Loucy (cell line): ENCODE measurements at regions not wholly inside any gene's neighbourhood (a gene's known extent, or its start where the extent isn't known, plus 50 kb on each side); places are given as distances from the start of the nearest gene placed in this dataset.

Experiments used
- H2AFZ ChIP-seq: fragments of 200-600 bp; sonication (generic); 2 replicates; pipeline ENCODE4 v1.6.0; 2016; ENCODE audit warnings: antibody characterized with exemption, mild to moderate bottlenecking, low read length, moderate library complexity
- H3F3A ChIP-seq: fragments of 200-600 bp; 2 replicates; pipeline ENCODE4 v1.6.0; 2016; ENCODE audit warnings: antibody characterized with exemption, low read depth, mild to moderate bottlenecking
- H3K27me3 ChIP-seq: fragments of 200-600 bp; sonication (generic); 2 replicates; pipeline ENCODE4 v1.6.1; 2014; ENCODE audit warnings: low read length, mild to moderate bottlenecking; ENCODE audit not compliant: insufficient read depth, poor library complexity, severe bottlenecking
- H3K36me3 ChIP-seq: fragments of 200-600 bp; sonication (generic); 2 replicates; pipeline ENCODE4 v1.6.1; 2016; ENCODE audit warnings: low read length; ENCODE audit not compliant: insufficient read depth
- H3K4me1 ChIP-seq: fragments of 200-600 bp; sonication (generic); 2 replicates; pipeline ENCODE4 v1.5.1; 2014; ENCODE audit warnings: low read length, mild to moderate bottlenecking; ENCODE audit not compliant: insufficient read depth, poor library complexity, severe bottlenecking
- H3K4me2 ChIP-seq: fragments of 200-600 bp; sonication (generic); 2 replicates; pipeline ENCODE4 v1.6.0; 2014; ENCODE audit warnings: antibody characterized with exemption, low read length, low read depth, mild to moderate bottlenecking; ENCODE audit not compliant: poor library complexity, severe bottlenecking
- H3K4me3 ChIP-seq: fragments of 200-600 bp; sonication (generic); 2 replicates; pipeline ENCODE4 v1.5.1; 2014; ENCODE audit warnings: low read length, mild to moderate bottlenecking, mixed read lengths; ENCODE audit not compliant: poor library complexity, severe bottlenecking
- H3K79me2 ChIP-seq: fragments of 200-600 bp; sonication (generic); 2 replicates; pipeline ENCODE4 v1.6.1; 2014; ENCODE audit warnings: low read length; ENCODE audit not compliant: insufficient read depth
- H3K9ac ChIP-seq: fragments of 200-600 bp; sonication (generic); 2 replicates; pipeline ENCODE4 v1.6.0; 2014; ENCODE audit warnings: mild to moderate bottlenecking, low read depth, low read length, moderate library complexity; ENCODE audit not compliant: poor library complexity, severe bottlenecking
- H3K9me2 ChIP-seq: fragments of 200-600 bp; sonication (generic); replicated peaks from 2 replicates; pipeline ENCODE4 v1.6.1; 2016; ENCODE audit warnings: low read depth, low read length, mixed read lengths
- H3K9me3 ChIP-seq: fragments of 200-600 bp; sonication (generic); 2 replicates; pipeline ENCODE4 v1.6.1; 2014; ENCODE audit warnings: mild to moderate bottlenecking, antibody characterized with exemption, low read length, low read depth; ENCODE audit not compliant: insufficient read depth
- H4K20me1 ChIP-seq: fragments of 200-600 bp; sonication (generic); 2 replicates; pipeline ENCODE4 v1.6.0; 2014; ENCODE audit warnings: antibody characterized with exemption, low read length, mild to moderate bottlenecking; ENCODE audit not compliant: insufficient read depth, poor library complexity, severe bottlenecking
- CTCF ChIP-seq: fragments of 200-600 bp; sonication (generic); conservative IDR thresholded peaks from 2 replicates; pipeline ENCODE4 v1.5.1; 2014; ENCODE audit warnings: mild to moderate bottlenecking, antibody characterized with exemption, low read length
- EZH2phosphoT487 ChIP-seq: fragments of 200-600 bp; IDR thresholded peaks from 2 replicates; pipeline ENCODE4 v1.6.1; 2018; ENCODE audit warnings: antibody characterized with exemption, mild to moderate bottlenecking, moderate library complexity, borderline replicate concordance

DNA sequence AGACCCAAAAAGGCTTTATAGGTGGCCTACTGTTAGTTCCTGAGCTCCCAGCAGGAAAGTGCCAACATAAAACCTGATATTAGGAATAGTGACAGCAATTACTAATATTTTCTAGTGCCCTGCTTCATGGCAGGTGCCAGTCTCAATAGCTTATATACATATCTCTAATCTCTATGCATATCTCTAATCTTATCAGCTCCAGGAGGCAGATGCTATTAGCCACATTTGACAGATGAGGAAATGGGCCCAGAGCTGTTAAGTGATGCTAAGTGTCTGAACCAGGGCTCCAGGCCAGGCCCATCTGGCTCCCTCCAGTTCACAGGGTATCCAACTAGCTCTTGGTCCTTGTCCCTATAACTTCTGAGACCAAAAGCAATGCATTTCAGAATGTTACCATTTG lies 142.5 kb downstream of the CHIC2 start:
- Histone ChIP-seq H2AFZ (no peak overlapping the region), H3K36me3 (no peaks in the 10 kb centered on the region), H3K4me1 (peaks cover 3% of the 10 kb centered on the region), H3K27me3 (no peaks in the 10 kb centered on the region), H3K9me3 (no peaks in the 10 kb centered on the region), H3F3A (no peaks in the 10 kb centered on the region), H3K9me2 (no peaks in the 10 kb centered on the region), H3K4me2 (no peak overlapping the region), H3K79me2 (no peaks in the 10 kb centered on the region), H3K9ac (no peak overlapping the region), H3K4me3 (no peak overlapping the region), H4K20me1 (no peaks in the 10 kb centered on the region)
- TF ChIP-seq EZH2phosphoT487 (no peak), CTCF (no peak)

DNA sequence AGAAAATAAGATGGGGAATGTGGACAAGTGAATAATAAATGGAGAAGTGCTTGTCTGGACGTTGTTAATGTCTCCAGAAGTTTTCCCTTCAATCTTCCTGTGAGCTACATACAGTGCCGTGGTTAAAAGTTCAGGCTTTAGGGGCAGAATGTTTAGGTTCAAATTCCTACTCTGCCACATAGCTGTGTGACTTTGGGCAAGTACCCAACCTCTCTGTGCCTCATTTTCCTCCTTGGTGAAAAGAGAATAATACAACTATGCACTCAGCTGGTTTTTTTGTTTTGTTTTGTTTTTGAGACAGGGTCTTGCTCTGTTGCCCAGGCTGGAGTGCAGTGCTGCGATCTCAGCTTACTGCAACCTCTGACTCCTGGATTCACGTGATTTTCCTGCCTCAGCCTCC lies 143.5 kb downstream of the CHIC2 start:
- Histone ChIP-seq H4K20me1 (no peaks in the 10 kb centered on the region), H2AFZ (no peak overlapping the region), H3K4me3 (no peak overlapping the region), H3K9me2 (no peaks in the 10 kb centered on the region), H3K36me3 (no peaks in the 10 kb centered on the region), H3K9ac (no peak overlapping the region), H3K79me2 (no peaks in the 10 kb centered on the region), H3K4me2 (no peak overlapping the region), H3K27me3 (no peaks in the 10 kb centered on the region), H3F3A (no peaks in the 10 kb centered on the region), H3K4me1 (no peaks in the 10 kb centered on the region), H3K9me3 (no peaks in the 10 kb centered on the region)
- TF ChIP-seq CTCF (no peak), EZH2phosphoT487 (no peak)

DNA sequence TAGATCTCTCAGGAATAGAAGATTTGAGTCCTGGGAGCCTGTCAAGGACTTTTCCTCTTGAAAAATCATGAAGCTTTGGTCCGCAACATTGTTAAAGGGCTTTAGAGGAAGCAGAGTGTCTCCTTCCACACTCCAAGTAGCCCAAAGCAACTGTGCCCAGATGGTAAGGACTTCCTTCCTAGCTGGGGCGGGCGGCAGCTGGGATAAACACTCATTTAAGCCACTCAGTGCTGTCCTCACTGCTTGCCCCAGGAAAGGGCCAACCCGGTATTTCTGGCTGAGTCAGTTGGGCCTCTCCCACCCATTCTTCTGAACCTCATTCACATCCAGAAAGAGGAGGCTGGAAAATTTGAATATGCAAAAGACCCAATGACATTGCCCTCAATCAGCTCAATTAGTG lies 144.3 kb downstream of the CHIC2 start:
- Histone ChIP-seq H3F3A (no peaks in the 10 kb centered on the region), H3K27me3 (no peaks in the 10 kb centered on the region), H3K9me2 (no peaks in the 10 kb centered on the region), H3K4me3 (no peak overlapping the region), H3K4me2 (no peak overlapping the region), H4K20me1 (no peaks in the 10 kb centered on the region), H2AFZ (no peak overlapping the region), H3K9me3 (no peaks in the 10 kb centered on the region), H3K9ac (no peak overlapping the region), H3K4me1 (no peaks in the 10 kb centered on the region), H3K79me2 (no peaks in the 10 kb centered on the region), H3K36me3 (no peaks in the 10 kb centered on the region)
- TF ChIP-seq CTCF, result no peak
- TF ChIP-seq EZH2phosphoT487, result no peak
